Breast epithelium (tissue), 4 donors: ENCODE measurements at regions not wholly inside any gene's neighbourhood (a gene's known extent, or its start where the extent isn't known, plus 50 kb on each side); places are given as distances from the start of the nearest gene placed in this dataset.

Experiments used
- DNase-seq, 2 donors: peaks; one replicate each; pipeline ENCODE4 v3.0.0-alpha.2; 2019; ENCODE audit warnings: low spot score in 2 of 2
- H3K27ac ChIP-seq, 2 donors: fragments of 200-600 bp; sonication (generic) in 1 of 2; one replicate each; pipeline ENCODE4 v1.5.1; 2016 to 2019; ENCODE audit warnings: mild to moderate bottlenecking in 1 of 2
- H3K27me3 ChIP-seq, 2 donors: fragments of 200-600 bp; sonication (generic) in 1 of 2; one replicate each; pipeline versions ENCODE4 v1.5.1 to v1.6.0; 2017 to 2019; ENCODE audit warnings: control low read depth in 1 of 2, mild to moderate bottlenecking in 1 of 2
- H3K36me3 ChIP-seq: fragments of 200-600 bp; one replicate; pipeline ENCODE4 v1.5.1; 2019
- H3K4me1 ChIP-seq, 2 donors: fragments of 200-600 bp; sonication (generic); one replicate each; pipeline ENCODE4 v1.5.1; 2016 to 2019; ENCODE audit warnings: control low read depth in 1 of 2
- H3K4me3 ChIP-seq, 3 donors: fragments of 200-600 bp; sonication (generic); 1 replicate in 2 of 3; 2 replicates in 1 of 3; pipeline ENCODE4 v1.5.1; 2016 to 2019; ENCODE audit warnings: mild to moderate bottlenecking in 3 of 3, moderate library complexity in 2 of 3
- H3K9me3 ChIP-seq, 2 donors: fragments of 200-600 bp; sonication (generic) in 1 of 2; one replicate each; pipeline ENCODE4 v1.5.1; 2016 to 2019; ENCODE audit warnings: control low read depth in 1 of 2
- CTCF ChIP-seq, 3 donors: fragments of 450-650 bp; IDR thresholded peaks; one replicate each; pipeline ENCODE4 v1.5.1; 2016 to 2017; ENCODE audit warnings: antibody characterized with exemption in 3 of 3, mild to moderate bottlenecking in 3 of 3, moderate library complexity in 3 of 3
- POLR2A ChIP-seq: fragments of 450-650 bp; IDR thresholded peaks from one replicate; pipeline ENCODE4 v1.6.1; 2016; ENCODE audit warnings: antibody characterized with exemption, mild to moderate bottlenecking, moderate library complexity
- POLR2AphosphoS5 ChIP-seq, 3 donors: sonication (generic); formaldehyde crosslinking; IDR thresholded peaks; one replicate each; pipeline ENCODE4 v1.6.1; 2017; ENCODE audit warnings: antibody characterized with exemption in 3 of 3
- intact Hi-C: fragments of 100-400 bp; cut with DNase I; formaldehyde crosslinking; loops from one replicate; pipeline ENCODE4 v1.15.1; 2023; ENCODE audit warnings: low total_unique reads

GRCh38 chr12:89111964-89112363, 240.3 kb downstream of the DUSP6 start:
- intact Hi-C loops: no loop called here
- Histone ChIP-seq H3K27ac (no peak overlapping the region), H3K9me3 (no peaks in the 10 kb centered on the region), H3K4me1 (no peaks in the 10 kb centered on the region), H3K27me3 (no peaks in the 10 kb centered on the region), H3K36me3 (no peaks in the 10 kb centered on the region), H3K4me3 (no peak overlapping the region)
- DNase-seq: no peak
- TF ChIP-seq POLR2AphosphoS5 (IDR thresholded peaks at IDR 0.05) (no peak), POLR2A (no peak), CTCF (IDR thresholded peaks at IDR 0.05) (no peak)

- no peak for TF ChIP-seq POLR2AphosphoS5 (IDR thresholded peaks at IDR 0.05)
- no peak for TF ChIP-seq CTCF (IDR thresholded peaks at IDR 0.05)
- no peak for TF ChIP-seq POLR2A
- Histone ChIP-seq H3K36me3 (no peaks in the 10 kb centered on the region), H3K4me3 (no peak overlapping the region), H3K27me3 (no peaks in the 10 kb centered on the region), H3K9me3 (no peaks in the 10 kb centered on the region), H3K27ac (no peak overlapping the region), H3K4me1 (no peaks in the 10 kb centered on the region)
- intact Hi-C loops: no loop called here
- DNase-seq: no peak
These were observed 244.0 kb downstream of the DUSP6 start for GRCh38 chr12:89108265-89108664.

- Histone ChIP-seq H3K36me3 (no peaks in the 10 kb centered on the region), H3K27ac (no peak overlapping the region), H3K4me1 (no peaks in the 10 kb centered on the region), H3K27me3 (no peaks in the 10 kb centered on the region), H3K9me3 (no peaks in the 10 kb centered on the region), H3K4me3 (no peak overlapping the region)
- TF ChIP-seq POLR2AphosphoS5 (IDR thresholded peaks at IDR 0.05): no peak
- no peak for DNase-seq
- intact Hi-C loops: no loop called here
These were observed 245.4 kb downstream of the DUSP6 start for GRCh38 chr12:89106950-89107349.

GRCh38 chr12:89105243-89105642, 247.1 kb downstream of the DUSP6 start:
- H3K9me3 ChIP-seq: no peaks in the 10 kb centered on the region
- intact Hi-C loops: no loop called here

GRCh38 chr12:89103831-89104230, 248.5 kb downstream of the DUSP6 start:
- intact Hi-C loops: no loop called here
- Histone ChIP-seq H3K4me3 (no peak overlapping the region), H3K36me3 (no peaks in the 10 kb centered on the region), H3K4me1 (no peaks in the 10 kb centered on the region), H3K27ac (no peak overlapping the region), H3K27me3 (no peaks in the 10 kb centered on the region), H3K9me3 (no peaks in the 10 kb centered on the region)
- TF ChIP-seq POLR2A (no peak), POLR2AphosphoS5 (IDR thresholded peaks at IDR 0.05) (no peak), CTCF (IDR thresholded peaks at IDR 0.05) (no peak)
- DNase-seq: no peak

More at GRCh38 chr12:89105243-89105642, 247.1 kb downstream of the DUSP6 start:
- H3K36me3 ChIP-seq: no peaks in the 10 kb centered on the region
- no peak for DNase-seq
- no peak overlapping the region for H3K27ac ChIP-seq
- no peaks in the 10 kb centered on the region for H3K27me3 ChIP-seq
- H3K4me1 ChIP-seq: no peaks in the 10 kb centered on the region
- H3K4me3 ChIP-seq: no peak overlapping the region
- no peak for TF ChIP-seq POLR2A
- TF ChIP-seq CTCF (IDR thresholded peaks at IDR 0.05): no peak
- no peak for TF ChIP-seq POLR2AphosphoS5 (IDR thresholded peaks at IDR 0.05)

GRCh38 chr12:89101440-89101839, 250.9 kb downstream of the DUSP6 start:
- no peaks in the 10 kb centered on the region for H3K9me3 ChIP-seq
- no peaks in the 10 kb centered on the region for H3K36me3 ChIP-seq
- no peaks in the 10 kb centered on the region for H3K27me3 ChIP-seq
- no peak for DNase-seq
- H3K27ac ChIP-seq: no peak overlapping the region
- intact Hi-C loops: no loop called here
- no peak for TF ChIP-seq POLR2A
- no peaks in the 10 kb centered on the region for H3K4me1 ChIP-seq
- H3K4me3 ChIP-seq: no peak overlapping the region
